Ishikawa (cell line): ENCODE measurements at regions not wholly inside any gene's neighbourhood (a gene's known extent, or its start where the extent isn't known, plus 50 kb on each side); places are given as distances from the start of the nearest gene placed in this dataset.

Source experiments
- CEBPB ChIP-seq: IDR thresholded peaks from 2 replicates; pipeline ENCODE4 v1.6.1; 2012
- CREB1 ChIP-seq: IDR thresholded peaks from 2 replicates; pipeline ENCODE4 v1.6.1; 2012; ENCODE audit warnings: low read depth
- EGR1 ChIP-seq: IDR thresholded peaks from 2 replicates; pipeline ENCODE4 v1.6.1; 2012
- EP300 ChIP-seq: IDR thresholded peaks from 2 replicates; pipeline ENCODE4 v1.6.1; 2012; ENCODE audit warnings: borderline replicate concordance
- FOXM1 ChIP-seq: IDR thresholded peaks from 2 replicates; pipeline ENCODE4 v1.6.1; 2012; ENCODE audit warnings: low read depth, borderline replicate concordance
- MAX ChIP-seq: IDR thresholded peaks from 2 replicates; pipeline ENCODE4 v1.6.1; 2012
- NFIC ChIP-seq: IDR thresholded peaks from 2 replicates; pipeline ENCODE4 v1.6.1; 2012
- TAF1 ChIP-seq: IDR thresholded peaks from 2 replicates; pipeline ENCODE4 v1.6.1; 2012; ENCODE audit warnings: low read depth, mild to moderate bottlenecking
- YY1 ChIP-seq: IDR thresholded peaks from 2 replicates; pipeline ENCODE4 v1.6.1; 2012; ENCODE audit warnings: low read depth

DNA sequence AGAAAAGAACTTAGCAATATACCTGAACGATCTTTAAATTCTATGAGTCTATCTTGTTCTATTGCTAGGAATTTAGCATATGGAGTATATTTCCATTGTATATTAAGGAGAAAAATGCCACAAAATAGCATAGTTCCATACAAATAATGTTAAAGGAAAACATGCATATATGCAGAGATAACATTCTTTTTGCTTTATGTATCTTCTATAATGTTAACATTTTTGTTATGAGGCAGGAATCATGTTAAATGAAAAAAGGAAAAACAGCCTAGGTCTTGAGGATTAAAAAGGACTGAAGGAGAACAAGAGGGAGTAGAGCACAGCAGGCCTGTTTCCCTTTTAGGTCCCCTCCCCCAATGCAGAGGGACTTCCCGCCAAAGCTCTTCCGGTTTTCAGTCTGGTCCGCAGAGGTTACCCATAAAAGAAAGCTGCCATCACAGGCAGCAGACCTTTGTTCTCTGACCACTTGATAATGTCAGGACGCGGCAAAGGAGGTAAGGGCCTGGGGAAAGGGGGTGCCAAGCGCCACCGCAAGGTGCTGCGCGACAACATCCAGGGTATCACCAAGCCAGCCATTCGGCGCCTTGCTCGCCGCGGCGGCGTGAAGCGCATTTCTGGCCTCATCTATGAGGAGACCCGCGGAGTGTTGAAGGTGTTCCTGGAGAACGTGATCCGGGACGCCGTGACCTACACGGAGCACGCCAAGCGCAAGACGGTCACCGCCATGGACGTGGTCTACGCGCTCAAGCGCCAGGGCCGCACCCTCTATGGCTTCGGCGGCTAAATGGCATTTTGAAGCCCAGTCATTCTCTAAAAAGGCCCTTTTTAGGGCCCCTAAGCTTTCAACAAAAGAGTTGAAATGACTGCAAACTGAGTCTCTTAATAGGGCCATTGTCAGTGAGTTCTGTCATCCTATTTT, 108.4 kb upstream of the PRSS16 start:
- TF ChIP-seq TAF1, result no peak
- no peak for TF ChIP-seq EP300
- no peak for TF ChIP-seq CEBPB
- no peak for TF ChIP-seq EGR1
- no peak for TF ChIP-seq CREB1
- TF ChIP-seq NFIC, result no peak
- no peak for TF ChIP-seq YY1
- no peak for TF ChIP-seq FOXM1
- no peak for TF ChIP-seq MAX
